ENCODE measurements at regions not wholly inside any gene's neighbourhood (a gene's known extent, or its start where the extent isn't known, plus 50 kb on each side); places are given as distances from the start of the nearest gene placed in this dataset.

GRCh38 chr6:128720891-128721290 lies 162.0 kb upstream of the LAMA2 start:
- TF ChIP-seq CTCF (IDR thresholded peaks at IDR 0.05; ENCODE audit: low read depth, low read length, poor library complexity, severe bottlenecking) (no peak), EZH2phosphoT487 (IDR thresholded peaks at IDR 0.05; ENCODE audit: borderline replicate concordance, low read length) (no peak)

All from DOHH2 (cell line).